GM19468 (cell line): ENCODE measurements at regions not wholly inside any gene's neighbourhood (a gene's known extent, or its start where the extent isn't known, plus 50 kb on each side); places are given as distances from the start of the nearest gene placed in this dataset.
A peak's percentile ranks its signal among the peaks of the same experiment; 100 is the strongest.
"Not testable (repeated sequence)": the region's sequence is repeated elsewhere in the genome, so short reads cannot be mapped to it uniquely, and the experiment has no call there.

ENCODE experiments used
- ATAC-seq: cut with Tn5 transposase; IDR thresholded peaks from one replicate; pipeline ENCODE4 v1.9.1; 2021; ENCODE audit warnings: mild to moderate bottlenecking, moderate library complexity, moderate number of reproducible peaks; ENCODE audit not compliant: unreplicated experiment; ENCODE audit errors: extremely low read depth

DNA sequence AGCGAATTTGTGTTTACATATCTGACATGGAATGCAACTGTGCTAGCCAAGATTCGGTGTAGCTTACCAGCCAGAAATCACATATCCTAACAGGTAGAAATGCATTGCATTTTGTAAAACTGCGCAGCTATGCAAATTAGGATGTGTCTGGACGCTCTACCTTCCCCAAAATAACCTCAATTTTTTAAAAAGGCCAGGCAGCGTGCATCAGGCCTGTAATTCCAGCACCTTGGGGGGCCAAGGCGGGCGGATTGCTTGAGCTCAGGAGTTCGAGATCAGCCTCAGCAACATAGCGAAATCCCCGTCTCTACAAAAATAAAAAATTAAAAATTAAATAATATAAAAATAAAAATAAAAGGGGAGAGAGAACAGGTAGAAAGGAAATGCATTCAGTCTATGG is 305.0 kb downstream of the TYW1 start:
- no peak for ATAC-seq

GRCh38 chr7:67302113-67303039 is 305.7 kb downstream of the TYW1 start:
- peak; percentile 81 for ATAC-seq

- not testable (repeated sequence) for ATAC-seq
These were observed 308.2 kb downstream of the TYW1 start for GRCh38 chr7:67304846-67305245.

GRCh38 chr7:67306331-67306730 is 309.7 kb downstream of the TYW1 start:
- ATAC-seq, result no peak

DNA sequence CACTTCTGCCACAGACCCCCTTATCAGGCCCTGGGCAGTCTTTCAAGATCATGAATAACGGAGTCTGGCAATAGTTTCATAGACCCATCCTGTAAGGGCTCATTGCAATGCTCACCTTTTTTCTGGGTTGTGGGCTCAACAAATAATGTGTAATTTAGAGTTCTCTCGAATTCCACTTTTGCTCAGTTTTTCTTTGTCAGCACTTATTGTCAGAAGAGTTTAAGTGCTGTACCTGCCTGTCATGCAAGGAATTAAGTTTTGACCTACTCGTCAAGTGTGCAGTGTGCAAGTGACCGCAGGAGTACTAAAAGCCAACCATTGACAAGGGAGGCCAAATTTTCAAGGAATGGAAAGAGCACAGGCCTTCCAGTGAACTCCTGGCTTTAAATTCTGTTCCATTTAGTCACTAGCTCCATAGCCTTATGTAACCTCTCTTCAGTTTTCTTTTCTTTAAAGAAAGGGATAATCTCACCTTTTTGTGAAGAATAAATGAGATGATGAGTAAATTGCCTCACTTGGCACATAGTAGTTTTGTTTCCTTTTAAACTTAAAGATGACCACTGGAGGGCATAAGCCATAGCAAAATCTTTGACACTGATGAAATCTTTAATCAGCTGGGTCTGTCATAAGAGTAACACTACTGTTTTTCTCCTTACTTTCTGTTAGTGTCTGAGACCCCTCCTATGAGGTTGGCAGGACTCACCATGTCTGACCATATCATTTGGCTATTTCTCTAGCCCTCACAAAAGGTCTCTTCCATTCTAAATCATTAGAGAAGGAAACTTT is 313.3 kb downstream of the TYW1 start:
- no peak for ATAC-seq

DNA sequence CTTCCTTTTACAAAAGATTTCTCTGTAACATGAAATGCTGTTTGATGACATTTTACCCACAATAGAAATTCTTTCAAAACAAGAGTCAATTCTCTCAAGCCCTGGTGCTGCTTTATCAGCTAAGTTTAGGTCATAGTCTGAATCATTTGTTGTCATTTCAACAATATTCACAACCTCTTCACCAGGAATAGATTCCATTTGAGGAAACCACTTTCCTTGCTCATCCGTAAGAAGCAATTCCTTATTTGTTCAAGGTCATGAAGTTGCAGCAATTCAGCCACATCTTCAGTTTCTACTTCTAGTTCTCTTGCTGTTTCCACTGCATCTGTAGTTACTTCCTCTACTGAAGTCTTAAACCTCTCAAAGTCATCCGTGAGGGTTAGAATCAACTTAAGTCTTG is 315.3 kb downstream of the TYW1 start:
- ATAC-seq, result no peak

DNA sequence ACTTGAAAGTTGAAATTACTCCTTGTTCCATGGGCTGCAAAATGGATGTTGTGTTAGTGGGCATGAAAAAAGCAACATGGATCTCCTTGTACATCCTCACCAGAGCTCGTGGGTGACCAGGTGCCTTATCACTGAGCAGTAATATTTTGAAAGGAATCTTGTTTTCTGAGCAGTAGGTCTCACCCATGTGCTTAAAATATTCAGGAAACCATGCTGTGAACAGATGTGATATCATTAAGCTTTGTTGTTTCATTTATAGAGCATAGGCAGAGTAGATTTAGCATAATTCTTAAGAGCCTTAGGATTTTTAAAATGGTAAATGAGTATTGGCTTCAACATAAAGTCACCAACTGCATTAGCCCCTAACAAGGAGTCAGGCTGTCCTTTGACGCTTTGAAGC is 316.6 kb downstream of the TYW1 start:
- no peak for ATAC-seq

DNA sequence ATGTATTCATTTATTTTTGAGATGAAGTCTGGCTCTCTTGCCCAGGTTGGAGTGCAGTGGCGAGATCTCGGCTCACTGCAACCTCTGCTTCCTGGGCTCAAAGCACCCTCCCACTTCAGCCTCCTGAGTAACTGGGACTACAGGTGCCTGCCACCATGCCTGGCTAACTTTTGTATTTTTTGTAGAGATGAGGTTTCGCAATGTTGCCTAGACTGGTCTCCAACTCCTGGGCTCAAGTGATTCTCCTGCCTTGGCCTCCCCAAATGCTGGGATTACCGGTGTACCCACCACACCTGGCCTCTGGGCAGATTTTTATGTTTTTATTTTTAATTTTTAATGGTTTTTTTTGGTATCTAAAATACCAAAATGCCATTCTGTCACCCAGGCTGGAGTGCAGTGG is 320.3 kb downstream of the TYW1 start:
- not testable (repeated sequence) for ATAC-seq

DNA sequence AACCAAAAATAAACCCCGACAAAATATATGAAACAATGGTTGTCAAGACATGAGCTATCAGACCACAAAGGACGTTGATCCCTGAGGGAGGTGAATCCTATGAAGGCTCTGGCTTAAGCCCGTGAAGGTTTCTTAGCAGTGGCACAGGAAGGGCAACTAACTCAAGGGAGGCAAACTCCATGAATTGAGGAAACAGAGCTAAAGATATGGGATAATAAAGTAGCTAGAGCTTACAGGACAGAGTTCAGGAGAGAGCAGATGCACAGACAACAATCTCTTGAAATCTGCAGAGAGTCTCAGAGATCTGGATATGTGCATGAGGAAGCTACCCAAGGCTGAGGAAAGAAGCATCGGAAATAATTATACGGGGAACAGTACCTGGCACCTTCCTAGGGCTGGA is 331.6 kb downstream of the TYW1 start:
- ATAC-seq, result not testable (repeated sequence)

- not testable (repeated sequence) for ATAC-seq
These were observed 338.5 kb downstream of the TYW1 start for GRCh38 chr7:67335165-67335564.

- not testable (repeated sequence) for ATAC-seq
These were observed 339.0 kb downstream of the TYW1 start for GRCh38 chr7:67335663-67336062.

DNA sequence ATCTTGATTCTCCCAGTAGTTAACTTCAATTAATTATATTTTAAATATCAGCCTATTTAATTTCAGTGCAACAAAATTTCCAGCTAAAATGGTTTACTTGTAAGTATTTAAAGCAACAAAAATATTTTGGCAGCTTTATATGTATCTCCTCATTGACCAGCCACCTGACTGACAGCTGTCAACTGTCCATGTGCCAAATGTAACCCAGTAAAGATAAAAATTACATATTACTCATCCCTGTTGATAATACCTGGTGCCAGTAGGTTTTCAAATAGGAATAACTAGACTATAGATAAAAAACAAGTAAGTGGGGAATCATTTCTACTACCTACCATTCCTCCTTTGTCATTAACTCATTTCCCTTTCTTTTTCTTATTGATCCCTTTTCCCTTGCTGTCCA is 341.9 kb downstream of the TYW1 start:
- ATAC-seq, result not testable (repeated sequence)

DNA sequence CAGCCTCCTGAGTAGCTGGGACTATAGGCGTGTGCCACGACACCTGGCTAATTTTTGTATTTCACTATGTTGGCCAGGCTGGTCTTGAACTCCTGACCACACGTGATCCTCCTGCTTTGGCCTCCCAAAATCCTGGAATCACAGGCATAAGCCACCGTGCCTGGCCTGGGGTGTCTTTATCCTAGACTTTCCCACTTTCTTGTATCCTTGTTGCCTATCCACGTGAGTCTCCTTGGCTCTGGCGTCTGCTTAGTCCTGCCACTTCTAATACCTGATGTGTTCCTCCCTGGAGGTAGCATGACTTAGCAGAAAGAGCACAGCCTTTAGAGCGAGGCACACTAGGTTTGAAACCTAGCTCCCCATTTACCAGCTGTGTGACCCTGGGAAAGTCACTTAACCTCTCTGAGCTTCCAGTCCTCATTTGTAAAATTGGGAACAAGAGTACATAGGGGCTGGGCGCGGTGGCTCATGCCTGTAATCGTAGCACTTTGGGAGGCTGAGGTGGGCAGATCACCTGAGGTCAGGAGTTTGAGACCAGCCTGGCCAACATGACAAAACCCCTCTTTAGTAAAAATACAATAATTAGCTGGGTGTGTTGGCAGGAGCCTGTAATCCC is 344.6 kb downstream of the TYW1 start:
- no peak for ATAC-seq

GRCh38 chr7:67343114-67343513 is 346.5 kb downstream of the TYW1 start:
- ATAC-seq, result no peak

DNA sequence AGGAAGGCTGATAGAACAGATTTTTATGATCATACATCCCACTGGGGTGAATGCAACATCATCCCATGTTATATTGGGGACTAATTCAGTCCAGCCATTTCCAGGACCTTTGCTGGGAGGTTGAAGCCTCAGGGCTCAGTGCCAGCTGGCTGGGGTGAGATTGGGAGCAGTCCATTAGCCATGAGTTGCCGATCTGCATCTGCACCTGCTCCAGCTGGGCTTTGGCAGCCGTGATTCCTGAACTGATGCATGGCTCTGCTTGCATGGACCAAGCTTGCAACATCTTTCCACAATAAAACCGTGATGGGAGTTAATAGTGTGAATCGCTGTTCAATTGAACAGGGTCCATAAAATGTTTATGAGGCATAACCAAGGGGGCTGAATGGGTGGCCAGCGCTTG is 346.9 kb downstream of the TYW1 start:
- ATAC-seq, result no peak

DNA sequence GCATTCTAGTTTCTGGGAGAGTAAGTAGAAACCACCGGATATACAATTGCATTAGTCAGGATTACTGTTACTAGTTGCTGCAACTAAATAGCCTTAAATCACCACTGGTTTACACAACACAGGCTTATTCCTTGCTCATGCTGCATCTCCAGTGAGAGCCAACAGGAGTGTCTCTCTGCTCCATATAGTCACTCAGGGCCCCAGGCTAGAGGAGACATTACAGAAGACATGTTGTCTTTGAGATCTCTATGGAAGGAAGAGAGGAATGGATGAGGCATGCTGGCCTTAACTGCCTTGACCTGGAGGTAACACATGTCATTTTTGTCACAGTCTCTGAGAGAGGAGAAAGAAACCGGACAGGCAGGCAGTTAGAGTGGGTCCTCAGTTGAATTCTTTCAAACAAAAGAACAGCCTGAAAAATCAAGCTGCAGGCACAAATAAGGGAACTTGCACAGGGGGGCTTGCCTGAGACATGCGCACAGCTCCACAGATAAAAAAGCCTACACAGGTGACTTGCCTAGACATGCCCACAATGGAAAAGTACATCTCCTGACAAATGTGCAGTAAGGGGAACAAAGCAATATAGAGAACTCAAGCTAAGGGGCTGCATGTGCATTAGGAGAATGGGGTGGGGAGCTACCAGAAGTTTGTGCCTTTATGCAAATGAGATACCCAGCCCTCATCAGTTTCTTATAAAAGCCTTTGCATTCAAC is 348.0 kb downstream of the TYW1 start:
- ATAC-seq, result no peak

- ATAC-seq, result no peak
These were observed 349.5 kb downstream of the TYW1 start for GRCh38 chr7:67346126-67346525.

DNA sequence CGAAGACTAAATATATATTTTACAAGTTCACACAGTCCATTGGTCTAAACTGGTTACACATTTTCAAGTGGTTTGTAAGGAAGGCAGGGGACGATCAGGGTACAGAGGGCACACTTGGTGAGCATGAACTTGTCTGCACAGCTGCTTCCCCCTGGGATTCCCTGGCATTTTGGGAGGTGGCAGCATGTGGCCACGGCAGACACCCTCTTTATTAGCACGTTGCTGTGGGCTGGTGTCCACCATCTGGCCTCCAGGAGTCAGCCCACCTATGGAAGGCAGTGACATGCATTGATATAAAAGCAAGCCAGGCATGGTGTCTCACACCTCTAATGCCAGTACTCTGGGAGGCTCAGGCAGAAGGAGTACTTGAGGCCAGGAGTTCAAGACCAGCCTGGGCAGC is 350.2 kb downstream of the TYW1 start:
- ATAC-seq, result no peak

- no peak for ATAC-seq
These were observed 351.5 kb downstream of the TYW1 start for GRCh38 chr7:67348171-67348570.

DNA sequence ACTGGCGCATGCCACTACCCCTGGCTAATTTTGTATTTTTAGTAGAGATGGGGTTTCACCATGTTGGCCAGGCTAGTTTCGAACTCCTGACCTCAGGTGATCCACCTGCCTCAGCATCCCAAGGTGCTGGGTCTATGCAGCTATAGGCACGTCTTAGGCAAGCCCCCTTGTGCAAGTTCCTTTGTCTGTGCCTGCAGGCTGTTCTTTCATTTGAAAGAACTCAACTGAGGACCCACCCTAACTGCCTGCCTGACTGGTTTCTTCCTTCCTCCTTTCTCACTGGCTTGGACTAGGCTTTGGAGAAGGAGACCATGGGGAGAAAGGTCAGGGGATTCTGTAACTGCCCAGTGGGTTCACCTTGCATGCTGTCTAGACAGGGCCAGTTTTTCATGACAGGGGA is 361.0 kb downstream of the TYW1 start:
- ATAC-seq, result not testable (repeated sequence)
